Endothelial cell of umbilical vein (primary cell): ENCODE measurements at regions not wholly inside any gene's neighbourhood (a gene's known extent, or its start where the extent isn't known, plus 50 kb on each side); places are given as distances from the start of the nearest gene placed in this dataset.

ENCODE experiments used
- BruUV-seq: library from RNA; stranded (reverse); fragments of 400-500 nt; replicated peaks from 2 replicates; lab custom pipeline; 2021; lab: Mats Ljungman, UMichigan
- CTCF ChIA-PET: fragments of 300-600, 350-600 bp; sonication (Branson Sonifier 250); formaldehyde crosslinking; loops from one replicate; lab custom pipeline; 2021; ENCODE audit warnings: antibody characterized with exemption, inconsistent platforms; lab: Charles Lee
- POLR2A ChIA-PET: fragments of 300-600, 350-600 bp; sonication (Branson Sonifier 250); formaldehyde crosslinking; loops from one replicate; lab custom pipeline; 2021; ENCODE audit warnings: antibody characterized with exemption, inconsistent platforms; lab: Charles Lee
- DNase-seq: peaks from one replicate; pipeline ENCODE4 v3.0.0-alpha.2; 2011; ENCODE audit warnings: low read depth, low spot score
- FAIRE-seq: peaks from 2 replicates; lab custom pipeline; 2011; peaks lifted over from hg19 to GRCh38; lab: Jason Lieb, UNC
- H2AFZ ChIP-seq: 2 replicates; pipeline ENCODE4 v1.6.0; 2012; ENCODE audit warnings: low read depth, low read length, control low read depth, inconsistent platforms
- H3K27ac ChIP-seq: 2 replicates; pipeline ENCODE4 v1.5.1; 2011; ENCODE audit warnings: low read depth, mild to moderate bottlenecking, control low read depth, low read length, moderate library complexity; ENCODE audit not compliant: insufficient read depth
- H3K27me3 ChIP-seq, 2 experiments: 2 replicates each; pipeline versions ENCODE4 v1.6.0 to v1.6.1; 2011; ENCODE audit warnings: low read length in 2 of 2, mixed read lengths in 1 of 2; ENCODE audit not compliant: control insufficient read depth in 2 of 2, insufficient read depth in 2 of 2
- H3K36me3 ChIP-seq, 2 experiments: 2 replicates in 1 of 2; 3 replicates in 1 of 2; pipeline ENCODE4 v1.5.1; 2011; ENCODE audit warnings: low read length in 2 of 2, mild to moderate bottlenecking in 1 of 2, moderate library complexity in 1 of 2; ENCODE audit not compliant: control insufficient read depth in 2 of 2, insufficient read depth in 2 of 2; ENCODE audit errors: extremely low read depth in 1 of 2
- H3K4me1 ChIP-seq: 3 replicates; pipeline ENCODE4 v1.5.1; 2011; ENCODE audit warnings: mild to moderate bottlenecking, low read length; ENCODE audit not compliant: control insufficient read depth, insufficient read depth; ENCODE audit errors: extremely low read depth
- H3K4me2 ChIP-seq: 2 replicates; pipeline ENCODE4 v1.6.1; 2011; ENCODE audit warnings: low read length, control low read depth, mixed read lengths; ENCODE audit not compliant: insufficient read depth
- H3K4me3 ChIP-seq, 3 experiments: fragments of 200-600 bp in 1 of 3; sonication (generic), shearing (Covaris generic) in 1 of 3; replicated peaks in 1 of 3; 2 replicates each; pipeline ENCODE4 v1.5.1; 2011 to 2016; ENCODE audit warnings: control low read depth in 3 of 3, low read length in 3 of 3, mild to moderate bottlenecking in 2 of 3, inconsistent platforms in 1 of 3, low read depth in 1 of 3, moderate library complexity in 1 of 3; ENCODE audit not compliant: insufficient read depth in 1 of 3
- H3K79me2 ChIP-seq: 2 replicates; pipeline ENCODE4 v1.6.0; 2012; ENCODE audit warnings: low read length, inconsistent platforms; ENCODE audit not compliant: control insufficient read depth, insufficient read depth
- H3K9ac ChIP-seq: replicated peaks from 2 replicates; pipeline ENCODE3; 2011; ENCODE audit warnings: low read length, control low read depth; ENCODE audit not compliant: insufficient read depth; ENCODE audit errors: extremely low read depth
- H3K9me1 ChIP-seq: replicated peaks from 3 replicates; pipeline ENCODE4 v1.6.0; 2011; ENCODE audit warnings: mild to moderate bottlenecking, low read length; ENCODE audit not compliant: control insufficient read depth, insufficient read depth; ENCODE audit errors: extremely low read depth
- H3K9me3 ChIP-seq: replicated peaks from 2 replicates; pipeline ENCODE4 v1.5.1; 2012; ENCODE audit warnings: low read length, inconsistent platforms; ENCODE audit not compliant: control insufficient read depth, insufficient read depth
- H4K20me1 ChIP-seq: replicated peaks from 2 replicates; pipeline ENCODE3; 2011; ENCODE audit warnings: mild to moderate bottlenecking, low read length; ENCODE audit not compliant: control insufficient read depth, insufficient read depth; ENCODE audit errors: extremely low read depth
- EZH2 ChIP-seq: IDR thresholded peaks from 2 replicates; pipeline ENCODE4 v1.6.1; 2012; ENCODE audit warnings: borderline replicate concordance, low read depth, mild to moderate bottlenecking, moderate library complexity, low read length, inconsistent platforms; ENCODE audit not compliant: severe bottlenecking
- FOS ChIP-seq: IDR thresholded peaks from 2 replicates; pipeline ENCODE4 v1.6.1; 2011; ENCODE audit warnings: mild to moderate bottlenecking, low read length, moderate library complexity, borderline replicate concordance; ENCODE audit not compliant: insufficient read depth
- GATA2 ChIP-seq: IDR thresholded peaks from 2 replicates; pipeline ENCODE4 v1.7.0; 2011; ENCODE audit warnings: low read depth, mild to moderate bottlenecking, moderate library complexity, mixed read lengths, low read length; ENCODE audit not compliant: insufficient read length, insufficient read depth
- JUN ChIP-seq: IDR thresholded peaks from 2 replicates; pipeline ENCODE4 v1.6.1; 2011; ENCODE audit warnings: borderline replicate concordance, low read depth; ENCODE audit not compliant: insufficient read length, insufficient read depth
- MYC ChIP-seq: IDR thresholded peaks from one replicate; pipeline ENCODE4 v1.6.1; 2011; ENCODE audit warnings: mild to moderate bottlenecking, low read depth, low read length
- POLR2A ChIP-seq: IDR thresholded peaks from 2 replicates; pipeline ENCODE4 v1.6.1; 2012; ENCODE audit warnings: low read depth, mild to moderate bottlenecking, control low read depth, low read length
- POLR2AphosphoS5 ChIP-seq: IDR thresholded peaks from 2 replicates; pipeline ENCODE4 v1.6.1; 2012; ENCODE audit warnings: low read depth, mild to moderate bottlenecking, control low read depth, low read length, moderate library complexity; ENCODE audit not compliant: insufficient read depth
- dilution Hi-C: fragments of 300-500 bp; cut with MboI; formaldehyde crosslinking; loops from one replicate; pipeline ENCODE4 v1.15.0; 2019; ENCODE audit warnings: low sequenced_read_pairs; ENCODE audit not compliant: extremely low pct_ligation_motif_present
- intact Hi-C: fragments of 100-400 bp; cut with micrococcal nuclease; formaldehyde crosslinking; loops from one replicate; pipeline ENCODE4 v1.10.0; 2022
- TF ChIP-seq, protein P1 (sequence below), 2 donors: IDR thresholded peaks; 1 replicate in 1 of 2; 2 replicates in 1 of 2; pipeline ENCODE4 v1.5.1; 2011; ENCODE audit warnings: low read length in 2 of 2, mild to moderate bottlenecking in 2 of 2, moderate library complexity in 2 of 2, control low read depth in 1 of 2, inconsistent platforms in 1 of 2, low read depth in 1 of 2; ENCODE audit not compliant: insufficient read depth in 1 of 2; ENCODE audit errors: extremely low read depth in 1 of 2
- TF ChIP-seq, protein P2 (sequence below): IDR thresholded peaks from 2 replicates; pipeline ENCODE4 v1.6.1; 2011; ENCODE audit not compliant: insufficient read depth, insufficient read length

DNA sequence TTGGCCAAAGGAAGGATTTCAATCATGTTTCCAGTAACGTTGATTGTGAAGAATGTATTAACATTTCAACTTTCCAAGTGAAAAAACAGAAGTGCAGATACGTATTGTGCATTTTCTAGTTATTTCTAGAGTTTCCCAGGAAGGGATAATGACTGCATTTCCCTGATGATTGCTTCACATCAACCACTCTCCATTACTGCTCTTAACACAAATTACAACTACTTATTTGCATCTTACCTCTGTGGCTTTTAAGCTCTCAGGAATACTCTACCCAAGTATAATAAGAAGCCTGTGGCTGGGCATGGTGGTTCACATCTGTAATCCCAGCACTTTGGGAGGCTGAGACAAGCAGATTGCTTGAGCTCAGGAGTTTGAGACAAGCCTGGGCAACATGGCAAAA is 582.5 kb downstream of the ZNF385D start:
- Histone ChIP-seq H3K79me2 (no peaks in the 10 kb centered on the region), H3K9me1 (no peaks in the 10 kb centered on the region), H3K4me3 (no peak overlapping the region), H3K36me3 (no peaks in the 10 kb centered on the region), H2AFZ (no peak overlapping the region), H3K9ac (no peak overlapping the region), H3K4me2 (no peak overlapping the region), H4K20me1 (no peaks in the 10 kb centered on the region), H3K27me3 (no peaks in the 10 kb centered on the region), H3K4me1 (no peaks in the 10 kb centered on the region), H3K9me3 (no peaks in the 10 kb centered on the region), H3K27ac (no peak overlapping the region)
- ChIA-PET CTCF (no interaction called here), POLR2A (no interaction called here)
- TF ChIP-seq, protein P1, sequence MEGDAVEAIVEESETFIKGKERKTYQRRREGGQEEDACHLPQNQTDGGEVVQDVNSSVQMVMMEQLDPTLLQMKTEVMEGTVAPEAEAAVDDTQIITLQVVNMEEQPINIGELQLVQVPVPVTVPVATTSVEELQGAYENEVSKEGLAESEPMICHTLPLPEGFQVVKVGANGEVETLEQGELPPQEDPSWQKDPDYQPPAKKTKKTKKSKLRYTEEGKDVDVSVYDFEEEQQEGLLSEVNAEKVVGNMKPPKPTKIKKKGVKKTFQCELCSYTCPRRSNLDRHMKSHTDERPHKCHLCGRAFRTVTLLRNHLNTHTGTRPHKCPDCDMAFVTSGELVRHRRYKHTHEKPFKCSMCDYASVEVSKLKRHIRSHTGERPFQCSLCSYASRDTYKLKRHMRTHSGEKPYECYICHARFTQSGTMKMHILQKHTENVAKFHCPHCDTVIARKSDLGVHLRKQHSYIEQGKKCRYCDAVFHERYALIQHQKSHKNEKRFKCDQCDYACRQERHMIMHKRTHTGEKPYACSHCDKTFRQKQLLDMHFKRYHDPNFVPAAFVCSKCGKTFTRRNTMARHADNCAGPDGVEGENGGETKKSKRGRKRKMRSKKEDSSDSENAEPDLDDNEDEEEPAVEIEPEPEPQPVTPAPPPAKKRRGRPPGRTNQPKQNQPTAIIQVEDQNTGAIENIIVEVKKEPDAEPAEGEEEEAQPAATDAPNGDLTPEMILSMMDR (IDR thresholded peaks at IDR 0.05; ENCODE audit: extremely low read depth in 1 of 2, insufficient read depth in 1 of 2, low read depth in 1 of 2, low read length in 2 of 2) = no peak
- TF ChIP-seq, protein P2, sequence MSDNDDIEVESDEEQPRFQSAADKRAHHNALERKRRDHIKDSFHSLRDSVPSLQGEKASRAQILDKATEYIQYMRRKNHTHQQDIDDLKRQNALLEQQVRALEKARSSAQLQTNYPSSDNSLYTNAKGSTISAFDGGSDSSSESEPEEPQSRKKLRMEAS = no peak
- no peak for TF ChIP-seq JUN
- TF ChIP-seq POLR2A = no peak
- no peak for TF ChIP-seq GATA2
- TF ChIP-seq POLR2AphosphoS5 = no peak
- TF ChIP-seq FOS = no peak
- TF ChIP-seq EZH2 = no peak
- no peak for TF ChIP-seq MYC
- BruUV-seq = no TSS peak
- dilution Hi-C loops (no loop called here), intact Hi-C loops (no loop called here)
- FAIRE-seq (no peak), DNase-seq (no peak)
